Right atrium auricular region (tissue), 2 donors: ENCODE measurements at regions not wholly inside any gene's neighbourhood (a gene's known extent, or its start where the extent isn't known, plus 50 kb on each side); places are given as distances from the start of the nearest gene placed in this dataset.

ENCODE experiments used
- DNase-seq: peaks from one replicate; pipeline ENCODE4 v3.0.0-alpha.2; 2019; ENCODE audit warnings: low spot score
- H3K27ac ChIP-seq, 2 donors: fragments of 200-600 bp; sonication (generic); 1 replicate in 1 of 2; 2 replicates in 1 of 2; pipeline ENCODE4 v1.5.1; 2016 to 2019
- H3K27me3 ChIP-seq, 2 donors: fragments of 200-600 bp; sonication (generic); one replicate each; pipeline versions ENCODE4 v1.5.1 to v1.6.0; 2017 to 2019
- H3K36me3 ChIP-seq: fragments of 200-600 bp; sonication (generic); one replicate; pipeline ENCODE4 v1.5.1; 2016
- H3K4me1 ChIP-seq, 2 donors: fragments of 200-600 bp; sonication (generic); one replicate each; pipeline versions ENCODE4 v1.5.1 to v1.6.0; 2017 to 2019
- H3K4me3 ChIP-seq, 2 donors: fragments of 200-600 bp; sonication (generic); 1 replicate in 1 of 2; 2 replicates in 1 of 2; pipeline ENCODE4 v1.5.1; 2017 to 2019; ENCODE audit warnings: mild to moderate bottlenecking in 1 of 2, moderate library complexity in 1 of 2
- H3K9me3 ChIP-seq, 2 donors: fragments of 200-600 bp; sonication (generic); one replicate each; pipeline ENCODE4 v1.5.1; 2019
- TF ChIP-seq, protein P1 (sequence below), 2 donors: fragments of 200-600 bp; sonication (generic); IDR thresholded peaks; one replicate each; pipeline ENCODE4 v1.5.1; 2019; ENCODE audit warnings: antibody characterized with exemption in 2 of 2

DNA sequence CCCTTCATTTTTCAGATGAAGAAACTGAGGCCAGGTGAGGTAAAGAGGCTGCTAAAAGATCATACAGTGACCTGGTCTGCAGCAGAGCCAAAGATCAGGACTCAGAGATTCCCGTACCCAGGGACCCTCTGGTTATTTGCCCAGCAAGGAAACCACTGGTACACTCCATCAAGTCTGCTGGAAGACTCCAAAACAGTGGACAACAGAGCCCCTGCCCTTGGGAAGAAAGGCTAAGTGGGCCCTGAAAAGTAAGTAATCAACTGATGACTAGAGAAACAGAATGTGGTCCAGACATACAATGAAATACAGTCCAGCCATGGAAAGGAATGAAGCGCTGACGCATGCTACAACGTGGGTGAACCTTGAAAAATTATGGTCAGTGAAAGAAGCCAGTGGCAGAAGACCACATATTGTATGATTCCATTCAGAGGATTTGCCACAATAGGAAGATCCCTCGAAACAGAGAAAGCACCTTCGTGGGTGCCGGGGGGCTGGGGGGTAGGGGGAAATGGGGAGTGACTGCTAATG is 106.4 kb downstream of the ETS2 start:
- DNase-seq, result peak; percentile 50
- H3K4me1 ChIP-seq, result peaks cover 0 to 55% of the 10 kb centered on the region in 2 donors
- peak overlapping the region; percentile 63 to 73 for H3K27ac ChIP-seq
- H3K4me3 ChIP-seq, result no peak overlapping the region
- TF ChIP-seq, protein P1, sequence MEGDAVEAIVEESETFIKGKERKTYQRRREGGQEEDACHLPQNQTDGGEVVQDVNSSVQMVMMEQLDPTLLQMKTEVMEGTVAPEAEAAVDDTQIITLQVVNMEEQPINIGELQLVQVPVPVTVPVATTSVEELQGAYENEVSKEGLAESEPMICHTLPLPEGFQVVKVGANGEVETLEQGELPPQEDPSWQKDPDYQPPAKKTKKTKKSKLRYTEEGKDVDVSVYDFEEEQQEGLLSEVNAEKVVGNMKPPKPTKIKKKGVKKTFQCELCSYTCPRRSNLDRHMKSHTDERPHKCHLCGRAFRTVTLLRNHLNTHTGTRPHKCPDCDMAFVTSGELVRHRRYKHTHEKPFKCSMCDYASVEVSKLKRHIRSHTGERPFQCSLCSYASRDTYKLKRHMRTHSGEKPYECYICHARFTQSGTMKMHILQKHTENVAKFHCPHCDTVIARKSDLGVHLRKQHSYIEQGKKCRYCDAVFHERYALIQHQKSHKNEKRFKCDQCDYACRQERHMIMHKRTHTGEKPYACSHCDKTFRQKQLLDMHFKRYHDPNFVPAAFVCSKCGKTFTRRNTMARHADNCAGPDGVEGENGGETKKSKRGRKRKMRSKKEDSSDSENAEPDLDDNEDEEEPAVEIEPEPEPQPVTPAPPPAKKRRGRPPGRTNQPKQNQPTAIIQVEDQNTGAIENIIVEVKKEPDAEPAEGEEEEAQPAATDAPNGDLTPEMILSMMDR (IDR thresholded peaks at IDR 0.05), result no peak
- H3K27me3 ChIP-seq, result no peaks in the 10 kb centered on the region
- H3K36me3 ChIP-seq, result no peaks in the 10 kb centered on the region
- no peaks in the 10 kb centered on the region for H3K9me3 ChIP-seq

DNA sequence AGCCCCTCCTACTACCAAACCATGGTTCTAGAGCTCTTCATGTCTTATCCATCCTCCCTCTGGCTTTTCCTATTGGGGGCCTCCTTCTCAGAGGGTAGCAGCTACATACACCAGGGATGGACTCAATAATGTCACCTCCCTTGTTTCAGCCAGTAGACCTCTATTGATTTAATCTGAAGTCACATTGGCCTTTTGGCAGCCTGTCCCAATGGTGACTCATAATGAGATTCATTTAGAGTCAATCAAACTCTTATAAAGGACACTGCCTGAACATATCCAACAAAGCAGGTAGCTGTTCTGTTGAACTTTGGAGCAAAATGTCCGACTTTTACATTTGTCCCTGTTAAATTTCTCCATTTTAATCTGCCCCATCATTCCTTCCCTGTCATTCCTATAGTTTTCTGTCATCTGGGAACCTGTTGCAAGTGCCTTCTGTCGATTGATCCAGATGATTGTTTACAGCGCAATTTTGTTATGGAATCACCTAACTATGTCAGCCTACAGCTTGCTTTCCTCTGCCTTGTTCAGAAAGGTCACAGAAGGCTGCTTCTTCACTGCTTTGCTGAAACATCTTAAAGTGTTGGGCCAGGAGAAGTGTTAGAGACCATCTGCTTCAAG is 105.9 kb downstream of the ETS2 start:
- H3K27ac ChIP-seq, result peak overlapping the region; percentile 73 to 86

DNA sequence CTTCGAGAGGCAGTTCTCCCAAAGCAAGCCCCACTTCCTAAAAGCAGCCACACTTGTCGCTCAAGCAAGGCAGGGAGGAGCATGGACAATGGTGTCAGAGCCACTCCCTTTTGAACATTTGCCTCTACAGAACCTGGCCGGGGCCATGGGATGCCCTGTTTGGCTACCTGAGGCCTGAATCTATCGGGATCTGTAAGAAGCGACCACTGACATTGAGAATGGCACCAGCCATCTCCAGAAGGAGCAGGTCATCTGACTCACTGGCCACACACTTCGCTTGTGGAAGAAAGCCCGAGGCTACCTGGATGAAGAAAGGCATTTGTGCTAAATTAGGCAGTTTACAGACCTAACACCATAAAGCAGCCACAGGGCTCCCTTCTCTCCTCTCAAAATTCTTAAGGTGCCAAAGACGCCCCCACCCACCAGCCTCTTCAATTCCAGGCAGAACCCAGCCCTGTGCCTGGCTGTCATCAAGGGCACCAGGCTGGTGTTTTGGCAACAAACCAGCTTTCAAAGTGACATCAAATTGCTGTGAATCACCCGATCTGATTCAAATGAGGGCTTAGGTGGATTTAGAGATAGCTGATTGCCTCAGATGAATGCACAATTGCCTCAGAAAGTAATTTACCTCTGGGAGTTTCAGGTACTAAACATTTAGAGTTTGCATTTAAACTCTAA is 104.8 kb downstream of the ETS2 start:
- peak overlapping the region; percentile 73 to 86 for H3K27ac ChIP-seq

More for the DNA sequence above, 105.9 kb downstream of the ETS2 start:
- H3K4me1 ChIP-seq, result peaks cover 0 to 60% of the 10 kb centered on the region in 2 donors
- peak; percentile 44 for DNase-seq
- H3K4me3 ChIP-seq, result no peak overlapping the region
- no peaks in the 10 kb centered on the region for H3K9me3 ChIP-seq
- no peaks in the 10 kb centered on the region for H3K36me3 ChIP-seq
- TF ChIP-seq, protein P1 (IDR thresholded peaks at IDR 0.05), result no peak
- H3K27me3 ChIP-seq, result no peaks in the 10 kb centered on the region

DNA sequence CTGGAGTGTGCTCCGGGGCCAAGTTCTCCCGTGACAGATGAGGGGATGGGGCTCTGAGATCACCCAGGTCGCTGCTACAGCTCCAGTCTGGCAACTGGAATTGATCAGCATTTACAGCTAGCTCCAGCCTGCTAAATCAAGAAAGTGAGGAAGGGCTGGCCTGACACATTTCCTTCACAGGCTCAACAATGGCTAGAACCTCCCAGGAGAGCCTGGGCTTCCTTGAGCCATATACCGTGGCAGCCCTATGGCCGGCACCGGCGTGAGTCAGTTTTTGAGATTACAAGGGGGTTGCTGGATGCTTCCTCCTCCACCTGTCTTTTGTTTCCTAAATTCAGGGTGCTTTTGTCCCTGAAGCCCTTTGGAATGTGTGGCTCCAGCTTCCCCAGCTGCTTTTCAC is 104.2 kb downstream of the ETS2 start:
- H3K27me3 ChIP-seq, result no peaks in the 10 kb centered on the region
- peak overlapping the region; percentile 73 to 86 for H3K27ac ChIP-seq
- H3K9me3 ChIP-seq, result no peaks in the 10 kb centered on the region
- H3K4me1 ChIP-seq, result peaks cover 0 to 59% of the 10 kb centered on the region in 2 donors
- H3K36me3 ChIP-seq, result no peaks in the 10 kb centered on the region
- no peak for DNase-seq
- TF ChIP-seq, protein P1 (IDR thresholded peaks at IDR 0.05), result no peak
- no peak overlapping the region for H3K4me3 ChIP-seq

More for the DNA sequence above, 104.8 kb downstream of the ETS2 start:
- TF ChIP-seq, protein P1 (IDR thresholded peaks at IDR 0.05), result no peak
- no peaks in the 10 kb centered on the region for H3K36me3 ChIP-seq
- no peaks in the 10 kb centered on the region for H3K9me3 ChIP-seq
- peaks cover 0 to 61% of the 10 kb centered on the region in 2 donors for H3K4me1 ChIP-seq
- H3K27me3 ChIP-seq, result no peaks in the 10 kb centered on the region
- no peak overlapping the region for H3K4me3 ChIP-seq
- DNase-seq, result no peak

DNA sequence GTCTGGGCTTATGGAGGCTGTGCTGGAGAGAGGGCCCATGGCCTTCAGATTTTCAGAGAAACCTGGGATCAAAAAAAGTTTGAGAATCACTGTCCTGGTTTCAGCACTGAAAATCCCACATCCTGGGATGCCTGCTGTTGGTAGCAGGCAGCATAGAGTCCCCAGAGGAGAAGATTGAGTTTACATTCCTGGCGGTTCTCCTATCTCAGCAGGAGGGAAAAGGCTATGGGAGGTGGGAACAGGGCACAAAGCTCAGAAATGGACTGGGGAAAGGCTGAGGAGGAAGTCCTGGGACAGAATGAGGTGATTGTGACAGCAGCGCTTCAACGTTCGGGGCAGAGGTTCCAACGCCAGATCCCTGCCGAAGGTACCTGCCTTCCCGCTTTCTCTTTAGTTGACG is 103.4 kb downstream of the ETS2 start:
- Histone ChIP-seq H3K4me1 (peaks cover 0 to 51% of the 10 kb centered on the region in 2 donors), H3K9me3 (no peaks in the 10 kb centered on the region), H3K4me3 (no peak overlapping the region), H3K27me3 (no peaks in the 10 kb centered on the region), H3K36me3 (no peaks in the 10 kb centered on the region), H3K27ac (peak overlapping the region; percentile 73 to 86)
- DNase-seq, result no peak
- TF ChIP-seq, protein P1 (IDR thresholded peaks at IDR 0.05), result no peak
